GM23338 (cell line): ENCODE measurements at regions not wholly inside any gene's neighbourhood (a gene's known extent, or its start where the extent isn't known, plus 50 kb on each side); places are given as distances from the start of the nearest gene placed in this dataset.

Experiments
- ATAC-seq: fragments of 200-7000 bp; cut with Tn5 transposase; 3 replicates; pipeline ENCODE4 v1.9.1; 2020
- DNase-seq: peaks from one replicate; pipeline ENCODE4 v3.0.0-alpha.2; 2015; ENCODE audit warnings: low spot score
- H2AFZ ChIP-seq: fragments of 200-600 bp; sonication (generic); 2 replicates; pipeline ENCODE4 v1.8.0; 2016; ENCODE audit warnings: antibody characterized with exemption, mild to moderate bottlenecking, moderate library complexity
- H3F3A ChIP-seq: fragments of 200-600 bp; sonication (generic); replicated peaks from 2 replicates; pipeline ENCODE4 v1.8.0; 2017; ENCODE audit warnings: antibody characterized with exemption, mixed run types, low read depth
- H3K27ac ChIP-seq: fragments of 200-600 bp; sonication (generic); 2 replicates; pipeline ENCODE4 v1.6.1; 2016; ENCODE audit warnings: low read depth
- H3K27me3 ChIP-seq: fragments of 200-600 bp; sonication (generic); 2 replicates; pipeline ENCODE4 v1.8.0; 2016; ENCODE audit warnings: mild to moderate bottlenecking, mixed run types, moderate library complexity; ENCODE audit not compliant: insufficient read depth
- H3K36me3 ChIP-seq: fragments of 200-600 bp; sonication (generic); 2 replicates; pipeline ENCODE4 v1.8.0; 2016; ENCODE audit warnings: mild to moderate bottlenecking; ENCODE audit not compliant: insufficient read depth
- H3K4me1 ChIP-seq: fragments of 200-600 bp; sonication (generic); 2 replicates; pipeline ENCODE4 v1.8.0; 2016; ENCODE audit warnings: mild to moderate bottlenecking, moderate library complexity; ENCODE audit not compliant: insufficient read depth
- H3K4me2 ChIP-seq: fragments of 200-600 bp; sonication (generic); 2 replicates; pipeline ENCODE4 v1.7.1; 2017; ENCODE audit warnings: mixed run types
- H3K4me3 ChIP-seq: fragments of 200-600 bp; sonication (generic); 2 replicates; pipeline ENCODE4 v1.6.1; 2016; ENCODE audit warnings: mixed run types
- H3K79me2 ChIP-seq: fragments of 200-600 bp; sonication (generic); replicated peaks from 2 replicates; pipeline ENCODE4 v1.8.0; 2017; ENCODE audit warnings: mild to moderate bottlenecking; ENCODE audit not compliant: insufficient read depth
- H3K9me2 ChIP-seq: fragments of 200-600 bp; sonication (generic); 2 replicates; pipeline ENCODE4 v1.8.0; 2017; ENCODE audit not compliant: insufficient read depth
- H4K20me1 ChIP-seq: fragments of 200-600 bp; sonication (generic); replicated peaks from 2 replicates; pipeline ENCODE4 v1.8.0; 2017; ENCODE audit warnings: mild to moderate bottlenecking; ENCODE audit not compliant: insufficient read depth
- H3K27ac Mint-ChIP-seq: 2 replicates; pipeline ENCODE4 v1.8.0; 2020; ENCODE audit warnings: inconsistent platforms, mild to moderate bottlenecking, moderate library complexity, mixed read lengths
- H3K27me3 Mint-ChIP-seq: 3 replicates; pipeline ENCODE4 v1.8.0; 2022; ENCODE audit warnings: low read depth, mild to moderate bottlenecking, moderate library complexity, mixed read lengths, inconsistent platforms; ENCODE audit not compliant: insufficient read depth, poor library complexity
- H3K36me3 Mint-ChIP-seq: 3 replicates; pipeline ENCODE4 v1.8.0; 2021; ENCODE audit warnings: low read depth, mild to moderate bottlenecking, inconsistent platforms, moderate library complexity, mixed read lengths
- H3K4me1 Mint-ChIP-seq: 3 replicates; pipeline ENCODE4 v1.8.0; 2020; ENCODE audit warnings: mild to moderate bottlenecking, inconsistent platforms, mixed read lengths
- H3K4me3 Mint-ChIP-seq: 3 replicates; pipeline ENCODE4 v1.8.0; 2021; ENCODE audit warnings: moderate library complexity, mild to moderate bottlenecking, inconsistent platforms, mixed read lengths
- H3K9me3 Mint-ChIP-seq: 3 replicates; pipeline ENCODE4 v1.8.0; 2020; ENCODE audit warnings: moderate library complexity, mild to moderate bottlenecking, inconsistent platforms, mixed read lengths
- CREB1 ChIP-seq: fragments of 250-450 bp; sonication (Bioruptor Pico); IDR thresholded peaks from 2 replicates; pipeline ENCODE4 v1.5.0; 2020; ENCODE audit warnings: low read depth, mild to moderate bottlenecking, moderate library complexity
- CTCF ChIP-seq, 2 experiments: fragments of 200-600 bp in 1 of 2; sonication (generic) in 1 of 2; conservative IDR thresholded peaks; 2 replicates each; pipeline versions ENCODE4 v1.5.1 to v1.6.1; 2016 to 2017; ENCODE audit warnings: antibody characterized with exemption in 2 of 2, low read depth in 2 of 2, mild to moderate bottlenecking in 2 of 2, moderate library complexity in 1 of 2
- ETS1 ChIP-seq: IDR thresholded peaks from 2 replicates; pipeline ENCODE4 v1.6.1; 2016; ENCODE audit warnings: antibody characterized with exemption
- EZH2 ChIP-seq: fragments of 200-600 bp; sonication (generic); IDR thresholded peaks from one replicate; pipeline ENCODE4 v1.8.0; 2017; ENCODE audit warnings: antibody characterized with exemption, mild to moderate bottlenecking, low read depth; ENCODE audit not compliant: unreplicated experiment
- EZH2phosphoT487 ChIP-seq: fragments of 200-600 bp; sonication (generic); IDR thresholded peaks from one replicate; pipeline ENCODE4 v1.8.1; 2018; ENCODE audit warnings: antibody characterized with exemption; ENCODE audit not compliant: unreplicated experiment
- JUNB ChIP-seq: IDR thresholded peaks from one replicate; pipeline ENCODE4 v1.6.1; 2016; ENCODE audit warnings: antibody characterized with exemption; ENCODE audit not compliant: unreplicated experiment
- NANOG ChIP-seq: IDR thresholded peaks from 2 replicates; pipeline ENCODE4 v1.6.1; 2016; ENCODE audit warnings: antibody characterized with exemption, borderline replicate concordance
- POLR2AphosphoS5 ChIP-seq: IDR thresholded peaks from 2 replicates; pipeline ENCODE4 v1.6.1; 2016; ENCODE audit warnings: antibody characterized with exemption, low read depth
- STAT1 ChIP-seq: IDR thresholded peaks from one replicate; pipeline ENCODE4 v1.6.1; 2016; ENCODE audit warnings: antibody characterized with exemption; ENCODE audit not compliant: unreplicated experiment
- ZNF114 ChIP-seq: fragments of 250-450 bp; sonication (Bioruptor Pico); IDR thresholded peaks from 2 replicates; pipeline ENCODE4 v1.5.0; 2020; ENCODE audit warnings: mild to moderate bottlenecking, moderate library complexity
- ZNF462 ChIP-seq: fragments of 250-450 bp; sonication (Bioruptor Pico); IDR thresholded peaks from 2 replicates; pipeline ENCODE4 v1.5.0; 2020; ENCODE audit warnings: mild to moderate bottlenecking, moderate library complexity

GRCh38 chr4:32991663-32992062, 2271.5 kb downstream of the PCDH7 start (continued):
- TF ChIP-seq ETS1 (no peak), EZH2phosphoT487 (no peak), JUNB (no peak), STAT1 (no peak), ZNF114 (no peak)

GRCh38 chr4:32994981-32995881, 2275.1 kb downstream of the PCDH7 start:
- Histone ChIP-seq H2AFZ (no peak overlapping the region), H3K27ac (no peak overlapping the region), H3K4me3 (no peak overlapping the region), H3K27me3 (no peaks in the 10 kb centered on the region), H3K9me2 (no peaks in the 10 kb centered on the region), H3K79me2 (no peaks in the 10 kb centered on the region), H3F3A (no peaks in the 10 kb centered on the region), H3K36me3 (no peaks in the 10 kb centered on the region), H4K20me1 (no peaks in the 10 kb centered on the region), H3K4me2 (no peak overlapping the region), H3K4me1 (no peaks in the 10 kb centered on the region)
- no peaks in the 10 kb centered on the region; the same call in 2 of the 3 replicates for H3K9me3 Mint-ChIP-seq
- ATAC-seq (no peak), DNase-seq (no peak)
- H3K36me3 Mint-ChIP-seq: no peaks in the 10 kb centered on the region
- no peak overlapping the region for H3K4me3 Mint-ChIP-seq
- H3K27me3 Mint-ChIP-seq: no peaks in the 10 kb centered on the region
- no peaks in the 10 kb centered on the region for H3K4me1 Mint-ChIP-seq
- no peak overlapping the region for H3K27ac Mint-ChIP-seq
- TF ChIP-seq ZNF462 (CRISPR knock-in tag) (no peak), JUNB (no peak), CREB1 (CRISPR knock-in tag) (no peak), POLR2AphosphoS5 (no peak), STAT1 (no peak), ETS1 (no peak), EZH2 (no peak), CTCF (conservative IDR thresholded peaks at IDR 0.05; ENCODE audit: low read depth in 2 of 2) (no peak), NANOG (no peak)
